ENCODE measurements at regions not wholly inside any gene's neighbourhood (a gene's known extent, or its start where the extent isn't known, plus 50 kb on each side); places are given as distances from the start of the nearest gene placed in this dataset.

GRCh38 chr9:1115370-1115769 lies 65.2 kb downstream of the DMRT2 start:
- POLR2A ChIA-PET = no interaction called here
- H3K27ac Mint-ChIP-seq = no peak overlapping the region
- H3K36me3 Mint-ChIP-seq = peaks cover 0 to 5% (median 0%) of the 10 kb centered on the region in 3 donors
- H3K4me3 Mint-ChIP-seq = no peak overlapping the region
- DNase-seq = no peak
- H3K27me3 Mint-ChIP-seq = peaks cover 6 to 20% (median 11%) of the 10 kb centered on the region in 5 donors
- peaks cover 0 to 2% (median 0%) of the 10 kb centered on the region in 4 donors for H3K4me1 Mint-ChIP-seq
- peaks cover 0 to 11% (median 2%) of the 10 kb centered on the region in 9 donors for H3K9me3 Mint-ChIP-seq
- ATAC-seq = no peak

GRCh38 chr9:1117439-1117838 lies 67.3 kb downstream of the DMRT2 start:
- POLR2A ChIA-PET = no interaction called here
- peaks cover 0 to 11% (median 0%) of the 10 kb centered on the region in 9 donors for H3K9me3 Mint-ChIP-seq

GRCh38 chr9:1120500-1121165 lies 70.5 kb downstream of the DMRT2 start:
- POLR2A ChIA-PET = no interaction called here
- DNase-seq (no peak), ATAC-seq (no peak)
- H3K4me1 Mint-ChIP-seq = peaks cover 0 to 2% (median 0%) of the 10 kb centered on the region in 4 donors
- no peak overlapping the region for H3K27ac Mint-ChIP-seq
- no peaks in the 10 kb centered on the region for H3K36me3 Mint-ChIP-seq
- no peaks in the 10 kb centered on the region for H3K9me3 Mint-ChIP-seq
- H3K4me3 Mint-ChIP-seq = no peak overlapping the region
- H3K27me3 Mint-ChIP-seq = peaks cover 4 to 32% (median 16%) of the 10 kb centered on the region in 5 donors

More at GRCh38 chr9:1117439-1117838, 67.3 kb downstream of the DMRT2 start:
- ATAC-seq (no peak), DNase-seq (no peak)
- Mint-ChIP-seq H3K4me1 (peaks cover 0 to 2% (median 0%) of the 10 kb centered on the region in 4 donors), H3K4me3 (no peak overlapping the region), H3K27ac (no peak overlapping the region), H3K36me3 (peaks cover 0 to 4% (median 0%) of the 10 kb centered on the region in 3 donors), H3K27me3 (peaks cover 6 to 21% (median 12%) of the 10 kb centered on the region in 5 donors)

- no peak overlapping the region for H3K4me3 Mint-ChIP-seq
- H3K36me3 Mint-ChIP-seq = no peaks in the 10 kb centered on the region
- H3K27me3 Mint-ChIP-seq = peaks cover 4 to 20% (median 6%) of the 10 kb centered on the region in 5 donors
- H3K27ac Mint-ChIP-seq = no peak overlapping the region
- POLR2A ChIA-PET = no interaction called here
- no peak for ATAC-seq
- DNase-seq = no peak
- H3K9me3 Mint-ChIP-seq = peaks cover 0 to 5% (median 0%) of the 10 kb centered on the region in 9 donors
- H3K4me1 Mint-ChIP-seq = no peaks in the 10 kb centered on the region
Measured at GRCh38 chr9:1125741-1126140, 75.6 kb downstream of the DMRT2 start.

- peaks cover 4 to 21% (median 8%) of the 10 kb centered on the region in 9 donors for H3K9me3 Mint-ChIP-seq
- no peak for ATAC-seq
- POLR2A ChIA-PET = no interaction called here
- DNase-seq = no peak
- H3K4me1 Mint-ChIP-seq = no peaks in the 10 kb centered on the region
- no peak overlapping the region for H3K4me3 Mint-ChIP-seq
- H3K27me3 Mint-ChIP-seq = peaks cover 7 to 29% (median 9%) of the 10 kb centered on the region in 5 donors
- peaks cover 0 to 3% (median 0%) of the 10 kb centered on the region in 3 donors for H3K36me3 Mint-ChIP-seq
- no peak overlapping the region for H3K27ac Mint-ChIP-seq
Measured at GRCh38 chr9:1128046-1128445, 77.9 kb downstream of the DMRT2 start.

- POLR2A ChIA-PET = no interaction called here
- H3K27ac Mint-ChIP-seq = no peak overlapping the region
- H3K4me1 Mint-ChIP-seq = no peaks in the 10 kb centered on the region
- peaks cover 4 to 21% (median 11%) of the 10 kb centered on the region in 9 donors for H3K9me3 Mint-ChIP-seq
- peaks cover 0 to 3% (median 0%) of the 10 kb centered on the region in 3 donors for H3K36me3 Mint-ChIP-seq
- no peak overlapping the region for H3K4me3 Mint-ChIP-seq
- peaks cover 7 to 29% (median 9%) of the 10 kb centered on the region in 5 donors for H3K27me3 Mint-ChIP-seq
- no peak for DNase-seq
- ATAC-seq = no peak
Measured at GRCh38 chr9:1129382-1129781, 79.2 kb downstream of the DMRT2 start.

- POLR2A ChIA-PET = no interaction called here
- H3K27me3 Mint-ChIP-seq = peaks cover 2 to 14% (median 11%) of the 10 kb centered on the region in 5 donors
- no peak for DNase-seq
- H3K4me1 Mint-ChIP-seq = no peaks in the 10 kb centered on the region
- H3K36me3 Mint-ChIP-seq = peaks cover 0 to 28% (median 0%) of the 10 kb centered on the region in 3 donors
- peaks cover 16 to 54% (median 35%) of the 10 kb centered on the region in 9 donors for H3K9me3 Mint-ChIP-seq
- H3K4me3 Mint-ChIP-seq = no peak overlapping the region
- no peak for ATAC-seq
- no peak overlapping the region for H3K27ac Mint-ChIP-seq
Measured at GRCh38 chr9:1140057-1140456, 89.9 kb downstream of the DMRT2 start.

GRCh38 chr9:1151691-1152090 lies 101.5 kb downstream of the DMRT2 start:
- peaks cover 0 to 9% (median 2%) of the 10 kb centered on the region in 5 donors for H3K27me3 Mint-ChIP-seq
- H3K4me1 Mint-ChIP-seq = no peaks in the 10 kb centered on the region
- H3K27ac Mint-ChIP-seq = no peak overlapping the region
- peaks cover 0 to 11% (median 5%) of the 10 kb centered on the region in 9 donors for H3K9me3 Mint-ChIP-seq
- no peak for ATAC-seq
- no peak overlapping the region for H3K4me3 Mint-ChIP-seq
- no peaks in the 10 kb centered on the region for H3K36me3 Mint-ChIP-seq
- POLR2A ChIA-PET = no interaction called here
- DNase-seq = no peak

- DNase-seq = no peak
- H3K9me3 Mint-ChIP-seq = peaks cover 0 to 11% (median 3%) of the 10 kb centered on the region in 9 donors
- POLR2A ChIA-PET = no interaction called here
- no peak overlapping the region for H3K27ac Mint-ChIP-seq
- no peak overlapping the region for H3K4me3 Mint-ChIP-seq
- H3K4me1 Mint-ChIP-seq = no peaks in the 10 kb centered on the region
- peaks cover 0 to 10% (median 2%) of the 10 kb centered on the region in 5 donors for H3K27me3 Mint-ChIP-seq
- no peaks in the 10 kb centered on the region for H3K36me3 Mint-ChIP-seq
- no peak for ATAC-seq
Measured at GRCh38 chr9:1152171-1152570, 102.0 kb downstream of the DMRT2 start.

GRCh38 chr9:1154739-1155138 lies 104.6 kb downstream of the DMRT2 start:
- peaks cover 0 to 15% (median 0%) of the 10 kb centered on the region in 9 donors for H3K9me3 Mint-ChIP-seq
- H3K27ac Mint-ChIP-seq = no peak overlapping the region
- no peaks in the 10 kb centered on the region for H3K4me1 Mint-ChIP-seq
- no peak overlapping the region for H3K4me3 Mint-ChIP-seq
- ATAC-seq = no peak
- peaks cover 0 to 13% (median 0%) of the 10 kb centered on the region in 5 donors for H3K27me3 Mint-ChIP-seq
- POLR2A ChIA-PET = no interaction called here
- no peak for DNase-seq
- H3K36me3 Mint-ChIP-seq = no peaks in the 10 kb centered on the region

GRCh38 chr9:1155602-1156001 lies 105.4 kb downstream of the DMRT2 start:
- no peak for DNase-seq
- peaks cover 0 to 13% (median 0%) of the 10 kb centered on the region in 5 donors for H3K27me3 Mint-ChIP-seq
- H3K4me3 Mint-ChIP-seq = no peak overlapping the region
- H3K4me1 Mint-ChIP-seq = no peaks in the 10 kb centered on the region
- POLR2A ChIA-PET = no interaction called here
- no peaks in the 10 kb centered on the region for H3K36me3 Mint-ChIP-seq
- peaks cover 0 to 15% (median 0%) of the 10 kb centered on the region in 9 donors for H3K9me3 Mint-ChIP-seq
- ATAC-seq = no peak
- H3K27ac Mint-ChIP-seq = no peak overlapping the region

GRCh38 chr9:1156794-1157550 lies 106.8 kb downstream of the DMRT2 start:
- H3K4me3 Mint-ChIP-seq = no peak overlapping the region
- DNase-seq = no peak

GRCh38 chr9:1157836-1158235 lies 107.7 kb downstream of the DMRT2 start:
- Mint-ChIP-seq H3K9me3 (peaks cover 0 to 15% (median 0%) of the 10 kb centered on the region in 9 donors), H3K4me3 (no peak overlapping the region), H3K36me3 (no peaks in the 10 kb centered on the region), H3K27ac (no peak overlapping the region), H3K4me1 (no peaks in the 10 kb centered on the region), H3K27me3 (peaks cover 0 to 13% (median 2%) of the 10 kb centered on the region in 5 donors)
- POLR2A ChIA-PET = no interaction called here
- no peak for DNase-seq
- ATAC-seq = no peak

More at GRCh38 chr9:1156794-1157550, 106.8 kb downstream of the DMRT2 start:
- no peak for ATAC-seq
- POLR2A ChIA-PET = no interaction called here
- Mint-ChIP-seq H3K36me3 (no peaks in the 10 kb centered on the region), H3K27me3 (peaks cover 0 to 13% (median 0%) of the 10 kb centered on the region in 5 donors), H3K9me3 (peaks cover 0 to 15% (median 0%) of the 10 kb centered on the region in 9 donors), H3K4me1 (no peaks in the 10 kb centered on the region), H3K27ac (no peak overlapping the region)

Measured in naive thymus-derived CD8-positive, alpha-beta T cell (primary cell).